ENCODE measurements at regions not wholly inside any gene's neighbourhood (a gene's known extent, or its start where the extent isn't known, plus 50 kb on each side); places are given as distances from the start of the nearest gene placed in this dataset.

GRCh38 chr14:101125313-101125712 lies 221.8 kb upstream of the RTL1 start:
- Histone ChIP-seq H4K5ac (ENCODE audit: low read depth, low read length) (no peak overlapping the region), H4K20me1 (ENCODE audit: insufficient read depth, low read length) (no peaks in the 10 kb centered on the region; the same call in 1 of the 2 replicates), H2BK5ac (ENCODE audit: low read depth, low read length, poor library complexity, severe bottlenecking) (no peak overlapping the region), H2BK20ac (ENCODE audit: low read depth, low read length) (no peak overlapping the region), H2BK120ac (ENCODE audit: low read depth, low read length) (no peak overlapping the region), H3K18ac (ENCODE audit: low read depth, low read length) (no peak overlapping the region), H3K14ac (replicated peaks; ENCODE audit: low read depth, low read length) (no peak overlapping the region), H3K4ac (ENCODE audit: low read depth, low read length) (no peak overlapping the region), H3K36me3 (ENCODE audit: control insufficient read depth, insufficient read depth, low read length) (no peaks in the 10 kb centered on the region), H3K9ac (ENCODE audit: low read depth, low read length) (no peak overlapping the region), H3K27me3 (ENCODE audit: control insufficient read depth, insufficient read depth, low read length) (peaks cover 17% of the 10 kb centered on the region), H3K9me1 (ENCODE audit: insufficient read depth, low read length) (no peaks in the 10 kb centered on the region), H3K4me1 (ENCODE audit: control insufficient read depth, insufficient read depth, low read length) (no peaks in the 10 kb centered on the region), H3K4me2 (ENCODE audit: low read depth, low read length) (no peak overlapping the region), H2AFZ (replicated peaks; ENCODE audit: low read length, poor library complexity) (no peak overlapping the region), H3K4me3 (ENCODE audit: insufficient read depth, low read depth, low read length) (no peak overlapping the region), H3K27ac (ENCODE audit: insufficient read depth, low read length) (no peak overlapping the region), H3K56ac (ENCODE audit: extremely low read depth, insufficient read depth, low read length) (no peak overlapping the region), H4K91ac (ENCODE audit: insufficient read depth, low read depth, low read length) (no peak overlapping the region), H4K8ac (ENCODE audit: low read depth in 2 of 2, low read length in 2 of 2) (no peak overlapping the region), H2AK9ac (replicated peaks; ENCODE audit: low read depth, low read length, poor library complexity) (no peak overlapping the region), H2BK15ac (ENCODE audit: low read depth, low read length) (no peak overlapping the region), H2AK5ac (ENCODE audit: low read depth, low read length) (no peak overlapping the region), H3K9me3 (ENCODE audit: control insufficient read depth, insufficient read depth, low read length) (peaks cover 3% of the 10 kb centered on the region; the same call in 1 of the 2 replicates), H3K79me1 (ENCODE audit: low read depth in 1 of 2, low read length in 2 of 2) (no peaks in the 10 kb centered on the region), H3K23ac (ENCODE audit: low read depth, low read length) (no peak overlapping the region)
- dilution Hi-C loops (cut with HindIII; ENCODE audit: low sequenced_read_pairs, unreplicated experiment) (no loop called here), in situ Hi-C loops (cut with MboI; ENCODE audit: low sequenced_read_pairs) (no loop called here), intact Hi-C loops (cut with micrococcal nuclease) (no loop called here)
- ChIA-PET CTCF (no interaction called here), POLR2A (ENCODE audit: unreplicated experiment) (no interaction called here)
- DNase-seq = no peak
- TF ChIP-seq POLR2A (IDR thresholded peaks at IDR 0.05; ENCODE audit: low read depth, low read length) = no peak
- TF ChIP-seq RFX5 (IDR thresholded peaks at IDR 0.05; ENCODE audit: low read depth, low read length) = no peak
- TF ChIP-seq CTCF (conservative IDR thresholded peaks at IDR 0.05; ENCODE audit: low read depth, low read length) = no peak
- TF ChIP-seq FOS (IDR thresholded peaks at IDR 0.05; ENCODE audit: low read depth, low read length) = no peak
- TF ChIP-seq MXI1 (IDR thresholded peaks at IDR 0.05; ENCODE audit: borderline replicate concordance, low read depth, low read length) = no peak
- no peak for TF ChIP-seq SMC3 (IDR thresholded peaks at IDR 0.05; ENCODE audit: low read depth, low read length)
- no peak for TF ChIP-seq USF2 (IDR thresholded peaks at IDR 0.05; ENCODE audit: low read depth, low read length)
- no peak for TF ChIP-seq MAZ (IDR thresholded peaks at IDR 0.05; ENCODE audit: borderline replicate concordance, low read depth, low read length)
- TF ChIP-seq RAD21 (IDR thresholded peaks at IDR 0.05; ENCODE audit: low read length) = no peak
- TF ChIP-seq NFE2L2 (IDR thresholded peaks at IDR 0.05; ENCODE audit: low read depth, low read length) = no peak
- no peak for TF ChIP-seq MAFK (IDR thresholded peaks at IDR 0.05; ENCODE audit: low read depth, low read length)
- TF ChIP-seq CEBPB (IDR thresholded peaks at IDR 0.05; ENCODE audit: low read depth, low read length) = no peak
- TF ChIP-seq CHD1 (IDR thresholded peaks at IDR 0.05; ENCODE audit: low read depth, low read length) = no peak
- TF ChIP-seq RCOR1 (IDR thresholded peaks at IDR 0.05; ENCODE audit: insufficient replicate concordance, low read length) = no peak
- no peak for TF ChIP-seq ELK1 (IDR thresholded peaks at IDR 0.05; ENCODE audit: borderline replicate concordance, low read depth, low read length)
- TF ChIP-seq BHLHE40 (IDR thresholded peaks at IDR 0.05; ENCODE audit: low read depth, low read length) = no peak
- no peak for ATAC-seq (ENCODE audit: low read depth)
- BruUV-seq (replicated peaks) = no TSS peak
- WGBS, 2 experiments (ENCODE audit: extremely low coverage in 2 of 2, insufficient read length in 1 of 2) = 100% methylated on average over 2 of the region's 10 CpGs; no CpG with 5 or more reads in 1 of the 2 experiments
